ENCODE measurements at regions not wholly inside any gene's neighbourhood (a gene's known extent, or its start where the extent isn't known, plus 50 kb on each side); places are given as distances from the start of the nearest gene placed in this dataset.

DNA sequence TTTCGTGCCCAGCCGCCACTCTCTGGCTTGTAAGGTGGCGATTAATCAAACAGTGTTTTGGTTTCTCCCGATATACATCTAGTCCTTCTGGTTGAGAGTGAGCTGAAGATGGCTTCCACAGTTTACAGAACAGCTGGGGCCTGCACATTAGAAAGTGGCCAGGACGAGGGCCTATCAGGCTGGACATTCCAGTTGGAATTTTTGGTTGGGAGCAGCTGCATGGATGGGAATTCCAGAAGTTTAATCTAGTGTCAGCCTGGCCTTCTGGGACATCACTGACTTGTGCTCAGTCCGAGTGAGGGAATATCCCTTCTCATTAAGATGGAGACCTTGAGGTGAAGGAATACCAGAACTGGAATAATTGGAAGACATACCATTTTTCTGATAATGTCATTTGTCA is 118.1 kb upstream of the SIX2 start:
- DNase-seq, result no peak
- Histone ChIP-seq H3K36me3 (ENCODE audit: control insufficient read depth in 4 of 4, insufficient read depth in 4 of 4, low read length in 3 of 4) (no peaks in the 10 kb centered on the region), H3K9me3 (ENCODE audit: control extremely low read depth in 1 of 5, control insufficient read depth in 4 of 5, insufficient read depth in 2 of 5, low read depth in 1 of 5, low read length in 4 of 5) (no peaks in the 10 kb centered on the region), H3K4me1 (ENCODE audit: control extremely low read depth in 1 of 4, control insufficient read depth in 4 of 4, insufficient read depth in 4 of 4, low read length in 3 of 4) (peaks cover 0 to 19% (median 9%) of the 10 kb centered on the region in 4 experiments), H3K27me3 (replicated peaks in 2 of 5; ENCODE audit: control insufficient read depth in 4 of 5, insufficient read depth in 5 of 5, low read length in 4 of 5) (peaks cover 0 to 2% (median 0%) of the 10 kb centered on the region in 5 experiments), H3K4me3 (ENCODE audit: control insufficient read depth in 1 of 7, extremely low read depth in 1 of 7, insufficient read depth in 4 of 7, low read depth in 2 of 7, low read length in 6 of 7) (no peak overlapping the region), H3K27ac (ENCODE audit: insufficient read depth in 1 of 2, low read depth in 1 of 2, low read length in 2 of 2, poor library complexity in 1 of 2, severe bottlenecking in 2 of 2) (no peak overlapping the region)
- ChIA-PET POLR2A (no interaction called here), CTCF (no interaction called here)
- 98% methylated on average over 5 of the region's 6 CpGs for WGBS (ENCODE audit: insufficient coverage)

DNA sequence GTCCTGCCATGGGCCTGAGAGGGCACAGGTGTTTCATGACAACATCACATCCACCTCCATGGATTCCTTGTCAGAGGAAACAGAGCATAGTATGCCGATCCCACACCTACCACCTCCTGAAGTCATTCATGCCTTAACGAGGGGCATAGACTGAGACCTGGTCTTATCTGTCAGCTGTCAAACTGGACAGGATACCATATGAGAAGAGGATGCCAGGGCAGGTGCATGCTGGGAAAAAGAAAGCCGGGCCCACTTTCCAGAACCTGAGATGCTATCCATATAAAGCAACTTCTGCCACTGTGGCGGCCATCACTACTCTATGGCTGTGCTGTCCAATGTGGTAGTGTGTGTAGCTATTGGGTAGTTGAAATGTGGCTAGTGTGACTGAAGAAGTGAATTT is 116.0 kb upstream of the SIX2 start:
- H3K27me3 ChIP-seq (replicated peaks in 2 of 5; ENCODE audit: control insufficient read depth in 4 of 5, insufficient read depth in 5 of 5, low read length in 4 of 5), result peaks cover 0 to 2% (median 0%) of the 10 kb centered on the region in 5 experiments
- no peak for DNase-seq
- POLR2A ChIA-PET, result no interaction called here

DNA sequence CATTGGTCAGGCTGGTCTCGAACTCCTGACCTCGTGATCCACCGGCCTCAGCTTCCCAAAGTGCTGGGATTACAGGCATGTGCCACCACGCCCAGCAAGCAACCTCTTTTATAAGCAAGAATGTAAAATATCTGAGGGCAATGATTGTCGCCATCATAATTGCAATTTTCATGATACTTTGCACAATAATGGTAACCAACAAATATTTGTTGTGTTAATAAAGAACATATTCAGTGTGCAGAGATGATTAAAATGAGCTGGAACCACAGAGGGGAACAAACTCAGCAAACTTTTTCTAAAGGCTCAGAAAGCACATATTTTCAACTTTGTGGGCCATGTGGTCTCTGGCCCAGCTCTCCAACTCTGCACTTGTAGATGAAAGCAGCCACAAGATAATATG is 115.2 kb upstream of the SIX2 start:
- DNase-seq, result no peak
- Histone ChIP-seq H3K27me3 (replicated peaks in 2 of 5; ENCODE audit: control insufficient read depth in 4 of 5, insufficient read depth in 5 of 5, low read length in 4 of 5) (no peaks in the 10 kb centered on the region), H3K36me3 (ENCODE audit: control insufficient read depth in 4 of 4, insufficient read depth in 4 of 4, low read length in 3 of 4) (no peaks in the 10 kb centered on the region), H3K4me1 (ENCODE audit: control extremely low read depth in 1 of 4, control insufficient read depth in 4 of 4, insufficient read depth in 4 of 4, low read length in 3 of 4) (no peaks in the 10 kb centered on the region), H3K4me3 (ENCODE audit: control insufficient read depth in 1 of 7, extremely low read depth in 1 of 7, insufficient read depth in 4 of 7, low read depth in 2 of 7, low read length in 6 of 7) (no peak overlapping the region), H3K27ac (ENCODE audit: insufficient read depth in 1 of 2, low read depth in 1 of 2, low read length in 2 of 2, poor library complexity in 1 of 2, severe bottlenecking in 2 of 2) (no peak overlapping the region), H3K9me3 (ENCODE audit: control extremely low read depth in 1 of 5, control insufficient read depth in 4 of 5, insufficient read depth in 2 of 5, low read depth in 1 of 5, low read length in 4 of 5) (no peaks in the 10 kb centered on the region)
- WGBS (ENCODE audit: insufficient coverage), result 92% methylated on average over 3 of the region's 5 CpGs
- ChIA-PET CTCF (no interaction called here), POLR2A (no interaction called here)

More for the DNA sequence above, 116.0 kb upstream of the SIX2 start:
- CTCF ChIA-PET, result no interaction called here
- H3K4me1 ChIP-seq (ENCODE audit: control extremely low read depth in 1 of 4, control insufficient read depth in 4 of 4, insufficient read depth in 4 of 4, low read length in 3 of 4), result no peaks in the 10 kb centered on the region
- 100% methylated on average over 3 of the region's 4 CpGs for WGBS (ENCODE audit: insufficient coverage)
- H3K27ac ChIP-seq (ENCODE audit: insufficient read depth in 1 of 2, low read depth in 1 of 2, low read length in 2 of 2, poor library complexity in 1 of 2, severe bottlenecking in 2 of 2), result no peak overlapping the region
- no peaks in the 10 kb centered on the region for H3K9me3 ChIP-seq (ENCODE audit: control extremely low read depth in 1 of 5, control insufficient read depth in 4 of 5, insufficient read depth in 2 of 5, low read depth in 1 of 5, low read length in 4 of 5)
- no peak overlapping the region for H3K4me3 ChIP-seq (ENCODE audit: control insufficient read depth in 1 of 7, extremely low read depth in 1 of 7, insufficient read depth in 4 of 7, low read depth in 2 of 7, low read length in 6 of 7)
- H3K36me3 ChIP-seq (ENCODE audit: control insufficient read depth in 4 of 4, insufficient read depth in 4 of 4, low read length in 3 of 4), result no peaks in the 10 kb centered on the region

DNA sequence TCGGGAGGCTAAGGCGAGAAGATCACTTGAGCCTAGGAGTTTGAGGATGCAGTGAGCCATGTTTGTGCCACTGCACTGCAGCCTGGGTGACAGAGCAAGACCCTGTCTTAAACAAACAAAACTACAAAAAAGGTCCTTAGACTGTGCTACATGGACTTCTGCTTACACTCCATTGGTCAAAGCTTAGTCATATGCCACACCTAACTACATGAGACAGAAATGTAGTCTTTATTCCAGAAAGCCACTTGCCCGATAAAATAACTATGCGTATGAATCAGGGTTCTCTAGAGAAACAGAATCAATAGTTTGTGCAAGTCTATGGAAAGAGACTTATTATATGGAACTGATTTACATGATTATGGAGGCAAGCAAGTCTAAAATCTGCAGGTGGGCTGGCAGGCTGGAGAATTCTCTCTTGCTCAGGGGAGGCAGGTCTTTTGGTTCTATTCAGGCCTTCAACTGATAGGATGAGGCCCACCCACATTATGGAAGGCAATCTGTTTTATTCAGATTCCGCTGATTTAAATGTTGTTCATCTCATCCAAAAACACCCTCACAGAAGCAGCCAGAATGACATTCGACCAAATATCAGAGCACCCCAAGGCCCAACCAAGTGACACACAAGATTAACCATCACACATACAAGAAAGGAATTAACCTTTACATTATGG is 114.4 kb upstream of the SIX2 start:
- no peak overlapping the region for H3K27ac ChIP-seq (ENCODE audit: insufficient read depth in 1 of 2, low read depth in 1 of 2, low read length in 2 of 2, poor library complexity in 1 of 2, severe bottlenecking in 2 of 2)
- no peak overlapping the region for H3K4me3 ChIP-seq (ENCODE audit: control insufficient read depth in 1 of 7, extremely low read depth in 1 of 7, insufficient read depth in 4 of 7, low read depth in 2 of 7, low read length in 6 of 7)
- ChIA-PET CTCF (no interaction called here), POLR2A (no interaction called here)
- H3K4me1 ChIP-seq (ENCODE audit: control extremely low read depth in 1 of 4, control insufficient read depth in 4 of 4, insufficient read depth in 4 of 4, low read length in 3 of 4), result no peaks in the 10 kb centered on the region
- DNase-seq, result no peak
- 100% methylated on average over 2 of the region's 6 CpGs for WGBS (ENCODE audit: insufficient coverage)
- H3K9me3 ChIP-seq (ENCODE audit: control extremely low read depth in 1 of 5, control insufficient read depth in 4 of 5, insufficient read depth in 2 of 5, low read depth in 1 of 5, low read length in 4 of 5), result no peaks in the 10 kb centered on the region
- H3K27me3 ChIP-seq (replicated peaks in 2 of 5; ENCODE audit: control insufficient read depth in 4 of 5, insufficient read depth in 5 of 5, low read length in 4 of 5), result no peaks in the 10 kb centered on the region
- no peaks in the 10 kb centered on the region for H3K36me3 ChIP-seq (ENCODE audit: control insufficient read depth in 4 of 4, insufficient read depth in 4 of 4, low read length in 3 of 4)

DNA sequence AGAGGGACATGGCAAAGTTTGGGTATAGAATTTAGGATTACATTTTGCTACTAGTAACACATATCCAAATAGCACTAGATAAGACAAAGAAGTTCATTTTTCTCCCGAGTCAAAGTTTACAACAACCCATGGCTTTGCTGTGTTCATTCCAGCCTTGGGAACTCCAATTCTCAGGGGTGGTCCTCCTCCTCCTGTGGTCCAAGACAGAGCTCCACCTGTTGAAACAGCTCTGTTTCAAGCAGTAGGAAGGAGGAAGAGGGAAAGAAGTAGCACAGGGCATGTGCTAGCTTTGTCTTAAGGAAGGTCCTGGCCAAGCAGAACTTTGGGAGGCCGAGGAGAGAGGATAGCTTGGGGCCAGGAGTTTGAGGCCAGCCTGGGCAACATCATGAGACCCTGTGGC is 113.8 kb upstream of the SIX2 start:
- Histone ChIP-seq H3K4me1 (ENCODE audit: control extremely low read depth in 1 of 4, control insufficient read depth in 4 of 4, insufficient read depth in 4 of 4, low read length in 3 of 4) (no peaks in the 10 kb centered on the region), H3K27me3 (replicated peaks in 2 of 5; ENCODE audit: control insufficient read depth in 4 of 5, insufficient read depth in 5 of 5, low read length in 4 of 5) (no peaks in the 10 kb centered on the region), H3K36me3 (ENCODE audit: control insufficient read depth in 4 of 4, insufficient read depth in 4 of 4, low read length in 3 of 4) (no peaks in the 10 kb centered on the region), H3K27ac (ENCODE audit: insufficient read depth in 1 of 2, low read depth in 1 of 2, low read length in 2 of 2, poor library complexity in 1 of 2, severe bottlenecking in 2 of 2) (no peak overlapping the region), H3K4me3 (ENCODE audit: control insufficient read depth in 1 of 7, extremely low read depth in 1 of 7, insufficient read depth in 4 of 7, low read depth in 2 of 7, low read length in 6 of 7) (no peak overlapping the region), H3K9me3 (ENCODE audit: control extremely low read depth in 1 of 5, control insufficient read depth in 4 of 5, insufficient read depth in 2 of 5, low read depth in 1 of 5, low read length in 4 of 5) (no peaks in the 10 kb centered on the region)
- WGBS (ENCODE audit: insufficient coverage), result 86% methylated on average over 1 of the region's 2 CpGs
- ChIA-PET CTCF (no interaction called here), POLR2A (no interaction called here)
- no peak for DNase-seq

DNA sequence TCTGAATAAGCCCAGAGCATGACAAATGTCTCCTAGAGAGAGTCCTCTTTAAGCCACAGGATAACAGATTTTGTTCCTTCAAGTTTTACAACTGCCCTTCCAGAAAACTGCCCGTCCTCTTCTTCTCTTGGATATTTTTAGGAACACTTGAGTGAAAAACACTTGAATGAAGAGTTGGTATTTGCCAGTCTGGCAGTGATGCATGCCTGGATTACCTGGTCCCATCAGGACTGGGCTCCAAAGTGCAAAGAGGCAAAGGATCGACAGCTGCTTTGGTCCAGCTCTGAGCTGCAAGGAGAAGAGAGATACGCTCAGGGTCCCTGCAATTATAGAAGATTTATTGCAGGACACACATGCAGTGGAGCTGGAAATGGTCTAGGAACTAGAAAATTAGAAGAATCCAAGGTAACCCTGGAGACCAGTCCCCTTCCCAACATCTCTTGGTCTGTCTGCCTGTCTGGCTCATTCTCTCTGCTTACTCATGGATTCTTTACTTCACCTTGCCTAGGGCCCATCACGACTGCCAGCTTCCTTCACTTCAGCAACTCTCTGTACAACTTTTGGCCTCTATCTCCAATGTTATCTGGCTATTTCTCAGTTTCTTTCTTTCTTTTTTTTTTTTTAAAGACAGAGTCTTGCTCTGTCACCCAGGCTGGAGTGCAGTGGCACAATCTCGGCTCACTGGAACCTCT is 112.1 kb upstream of the SIX2 start:
- CTCF ChIA-PET, result interaction anchor here (1.4 kb wide), 1 partner anchor 9 kb away, joined by 4 read pairs; no protein-coding TSS in a partner anchor
- no peak overlapping the region for H3K27ac ChIP-seq (ENCODE audit: insufficient read depth in 1 of 2, low read depth in 1 of 2, low read length in 2 of 2, poor library complexity in 1 of 2, severe bottlenecking in 2 of 2)
- H3K4me1 ChIP-seq (ENCODE audit: control extremely low read depth in 1 of 4, control insufficient read depth in 4 of 4, insufficient read depth in 4 of 4, low read length in 3 of 4), result no peaks in the 10 kb centered on the region
- POLR2A ChIA-PET, result no interaction called here
- DNase-seq, result no peak
- H3K36me3 ChIP-seq (ENCODE audit: control insufficient read depth in 4 of 4, insufficient read depth in 4 of 4, low read length in 3 of 4), result no peaks in the 10 kb centered on the region
- no peaks in the 10 kb centered on the region for H3K9me3 ChIP-seq (ENCODE audit: control extremely low read depth in 1 of 5, control insufficient read depth in 4 of 5, insufficient read depth in 2 of 5, low read depth in 1 of 5, low read length in 4 of 5)
- no peak overlapping the region for H3K4me3 ChIP-seq (ENCODE audit: control insufficient read depth in 1 of 7, extremely low read depth in 1 of 7, insufficient read depth in 4 of 7, low read depth in 2 of 7, low read length in 6 of 7)
- H3K27me3 ChIP-seq (replicated peaks in 2 of 5; ENCODE audit: control insufficient read depth in 4 of 5, insufficient read depth in 5 of 5, low read length in 4 of 5), result no peaks in the 10 kb centered on the region
- 98% methylated on average over 4 of the region's 5 CpGs for WGBS (ENCODE audit: insufficient coverage)

DNA sequence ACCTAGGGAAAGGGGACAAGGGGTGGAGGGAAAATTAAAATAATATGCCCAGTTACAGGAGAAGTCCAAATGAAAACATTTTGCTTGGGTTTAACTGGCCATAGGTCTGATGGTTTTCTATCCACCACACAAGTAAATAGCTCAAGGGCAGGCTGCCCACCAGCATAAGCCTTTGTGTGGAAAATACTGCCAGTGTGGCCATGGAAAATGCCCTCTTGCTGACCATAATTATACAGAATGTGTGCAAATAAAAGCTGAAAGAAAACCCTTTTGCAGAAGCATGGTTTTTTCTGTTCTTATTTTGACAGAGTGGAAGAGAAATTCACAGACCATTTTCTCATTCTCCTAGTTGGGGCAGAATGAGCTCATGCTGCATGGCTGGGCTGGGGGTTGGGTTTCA is 111.3 kb upstream of the SIX2 start:
- Histone ChIP-seq H3K27me3 (replicated peaks in 2 of 5; ENCODE audit: control insufficient read depth in 4 of 5, insufficient read depth in 5 of 5, low read length in 4 of 5) (no peaks in the 10 kb centered on the region), H3K27ac (ENCODE audit: insufficient read depth in 1 of 2, low read depth in 1 of 2, low read length in 2 of 2, poor library complexity in 1 of 2, severe bottlenecking in 2 of 2) (no peak overlapping the region), H3K36me3 (ENCODE audit: control insufficient read depth in 4 of 4, insufficient read depth in 4 of 4, low read length in 3 of 4) (no peaks in the 10 kb centered on the region), H3K9me3 (ENCODE audit: control extremely low read depth in 1 of 5, control insufficient read depth in 4 of 5, insufficient read depth in 2 of 5, low read depth in 1 of 5, low read length in 4 of 5) (no peaks in the 10 kb centered on the region), H3K4me3 (ENCODE audit: control insufficient read depth in 1 of 7, extremely low read depth in 1 of 7, insufficient read depth in 4 of 7, low read depth in 2 of 7, low read length in 6 of 7) (no peak overlapping the region), H3K4me1 (ENCODE audit: control extremely low read depth in 1 of 4, control insufficient read depth in 4 of 4, insufficient read depth in 4 of 4, low read length in 3 of 4) (no peaks in the 10 kb centered on the region)
- POLR2A ChIA-PET, result no interaction called here
- DNase-seq, result no peak
- CTCF ChIA-PET, result no interaction called here
